HepG2 (cell line): ENCODE measurements at regions not wholly inside any gene's neighbourhood (a gene's known extent, or its start where the extent isn't known, plus 50 kb on each side); places are given as distances from the start of the nearest gene placed in this dataset.

Experiments
- ATAC-seq: fragments of 200-7000 bp; cut with Tn5 transposase; 3 replicates; pipeline ENCODE4 v1.9.1; 2020; ENCODE audit warnings: mild to moderate bottlenecking, moderate library complexity
- BruUV-seq: library from RNA; stranded (reverse); fragments of 400-500 nt; replicated peaks from 2 replicates; lab custom pipeline; 2021; lab: Mats Ljungman, UMichigan
- CTCF ChIA-PET: fragments of 300-600 bp; formaldehyde crosslinking; extraction: SDS; loops from one replicate; lab custom pipeline; 2021; ENCODE audit warnings: low total read pairs, inconsistent platforms, low intra/inter-chr PET ratio; lab: Yijun Ruan, JAX
- POLR2A ChIA-PET: fragments of 350-600 bp; sonication (Branson Sonifier 250); formaldehyde crosslinking; loops from one replicate; lab custom pipeline; 2020; ENCODE audit warnings: antibody characterized with exemption, inconsistent platforms; lab: Yijun Ruan, JAX
- DNase-seq: peaks from one replicate; pipeline ENCODE4 v3.0.0-alpha.2; 2015; ENCODE audit warnings: low spot score
- FAIRE-seq: peaks from 3 replicates; lab custom pipeline; 2011; peaks lifted over from hg19 to GRCh38; lab: Jason Lieb, UNC
- H2AFZ ChIP-seq: one replicate; pipeline ENCODE4 v1.6.1; 2011; ENCODE audit warnings: low read length, inconsistent platforms
- H3K27ac ChIP-seq: fragments of 300-600 bp; 3 replicates; pipeline ENCODE4 v1.8.0; 2011; ENCODE audit warnings: mixed run types, mild to moderate bottlenecking, mixed read lengths, low read length, inconsistent platforms; ENCODE audit not compliant: insufficient read depth; ENCODE audit errors: extremely low read length
- H3K27me3 ChIP-seq, 2 experiments: fragments of 200-600 bp in 1 of 2; 2 replicates in 1 of 2; 3 replicates in 1 of 2; pipeline versions ENCODE4 v1.6.0 to v1.8.0; 2011; ENCODE audit warnings: low read length in 2 of 2, mild to moderate bottlenecking in 2 of 2, moderate library complexity in 2 of 2, inconsistent platforms in 1 of 2; ENCODE audit not compliant: insufficient read depth in 2 of 2, control insufficient read depth in 1 of 2
- H3K36me3 ChIP-seq, 2 experiments: fragments of 200-600 bp in 1 of 2; replicated peaks in 1 of 2; 2 replicates in 1 of 2; 3 replicates in 1 of 2; pipeline versions ENCODE4 v1.5.1 to v1.8.0; 2011; ENCODE audit warnings: low read length in 2 of 2, inconsistent platforms in 1 of 2; ENCODE audit not compliant: insufficient read depth in 2 of 2, control insufficient read depth in 1 of 2
- H3K4me1 ChIP-seq: 2 replicates; pipeline ENCODE4 v1.5.1; 2012; ENCODE audit warnings: low read length, inconsistent platforms; ENCODE audit not compliant: insufficient read depth
- H3K4me2 ChIP-seq: 2 replicates; pipeline ENCODE4 v1.6.0; 2011; ENCODE audit warnings: low read depth, low read length, inconsistent platforms
- H3K4me3 ChIP-seq, 3 experiments: fragments of 200-600 bp in 1 of 3; sonication (generic), shearing (Covaris generic) in 1 of 3; replicated peaks in 1 of 3; 2 replicates each; pipeline ENCODE4 v1.5.1; 2011 to 2016; ENCODE audit warnings: low read length in 3 of 3, inconsistent platforms in 2 of 3, low read depth in 2 of 3, mild to moderate bottlenecking in 2 of 3, control low read depth in 1 of 3, mixed read lengths in 1 of 3; ENCODE audit not compliant: insufficient read depth in 1 of 3
- H3K79me2 ChIP-seq: one replicate; pipeline ENCODE4 v1.6.1; 2011; ENCODE audit warnings: low read length, inconsistent platforms; ENCODE audit not compliant: insufficient read depth
- H3K9ac ChIP-seq: 2 replicates; pipeline ENCODE4 v1.6.0; 2011; ENCODE audit warnings: mild to moderate bottlenecking, low read depth, low read length, inconsistent platforms; ENCODE audit not compliant: insufficient read depth
- H3K9me3 ChIP-seq: 2 replicates; pipeline ENCODE4 v1.5.1; 2012; ENCODE audit warnings: mild to moderate bottlenecking, low read length
- H4K20me1 ChIP-seq: 2 replicates; pipeline ENCODE4 v1.6.0; 2011; ENCODE audit warnings: inconsistent platforms, mild to moderate bottlenecking, low read length, moderate library complexity; ENCODE audit not compliant: insufficient read depth
- ATM ChIP-seq: fragments of 450-650 bp; IDR thresholded peaks from 2 replicates; pipeline ENCODE4 v1.7.1; 2017; ENCODE audit warnings: mild to moderate bottlenecking, borderline replicate concordance
- BORCS8-MEF2B ChIP-seq: sonication (generic); formaldehyde crosslinking; IDR thresholded peaks from 2 replicates; pipeline ENCODE4 v1.8.0; 2022; ENCODE audit warnings: mild to moderate bottlenecking, missing genetic modification reagents
- DBP ChIP-seq: sonication (generic); formaldehyde crosslinking; IDR thresholded peaks from 2 replicates; pipeline ENCODE4 v1.4.0; 2020; ENCODE audit warnings: missing genetic modification reagents; ENCODE audit errors: not compliant biosample characterization
- GATA4 ChIP-seq: sonication (generic); IDR thresholded peaks from 2 replicates; pipeline ENCODE4 v1.6.1; 2016; ENCODE audit warnings: antibody characterized with exemption, low read depth, borderline replicate concordance
- GLMP ChIP-seq: sonication (generic); formaldehyde crosslinking; IDR thresholded peaks from 2 replicates; pipeline ENCODE4 v1.9.0; 2021; ENCODE audit warnings: missing genetic modification reagents, mild to moderate bottlenecking, borderline replicate concordance
- NR2F1 ChIP-seq, 2 experiments: fragments of 450-650 bp in 1 of 2; formaldehyde crosslinking in 1 of 2; IDR thresholded peaks; 2 replicates each; pipeline versions ENCODE4 v1.5.0 to v1.6.1; 2016 to 2020; ENCODE audit warnings: mild to moderate bottlenecking in 1 of 2, missing compliant biosample characterization in 1 of 2, missing genetic modification reagents in 1 of 2, moderate library complexity in 1 of 2
- PHF21A ChIP-seq: sonication (generic); formaldehyde crosslinking; IDR thresholded peaks from 2 replicates; pipeline ENCODE4 v1.5.0; 2020; ENCODE audit warnings: mild to moderate bottlenecking, missing genetic modification reagents
- PREB ChIP-seq: sonication (generic); formaldehyde crosslinking; IDR thresholded peaks from 2 replicates; pipeline ENCODE4 v1.4.0; 2020; ENCODE audit warnings: missing genetic modification reagents
- REXO4 ChIP-seq: sonication (generic); formaldehyde crosslinking; IDR thresholded peaks from 2 replicates; pipeline ENCODE4 v1.8.0; 2022; ENCODE audit warnings: missing genetic modification reagents, mild to moderate bottlenecking, borderline replicate concordance
- ZNF281 ChIP-seq: sonication (generic); formaldehyde crosslinking; IDR thresholded peaks from 2 replicates; pipeline ENCODE4 v1.4.0; 2020; ENCODE audit warnings: missing genetic modification reagents, borderline replicate concordance
- ZNF598 ChIP-seq: sonication (generic); formaldehyde crosslinking; IDR thresholded peaks from 2 replicates; pipeline ENCODE4 v1.5.1; 2020; ENCODE audit warnings: mild to moderate bottlenecking, missing genetic modification reagents, borderline replicate concordance
- WGBS: methylation state at CpG from one replicate; pipeline ENCODE4 v1.1.6; 2017; ENCODE audit warnings: low lambda C conversion rate; 5-methylcytosine and 5-hydroxymethylcytosine counted together
- in situ Hi-C: cut with HindIII; loops from 2 replicates; pipeline ENCODE4 v1.10.0; 2017; ENCODE audit warnings: low pct_unique_long_range_greater_than_20kb; ENCODE audit not compliant: extremely low pct_ligation_motif_present
- intact Hi-C: fragments of 100-400 bp; cut with micrococcal nuclease; formaldehyde crosslinking; loops from one replicate; pipeline ENCODE4 v1.10.0; 2022; ENCODE audit not compliant: unreplicated experiment

- CTCF ChIA-PET = no interaction called here
- Histone ChIP-seq H2AFZ (no peak overlapping the region), H4K20me1 (no peaks in the 10 kb centered on the region), H3K4me2 (no peak overlapping the region), H3K36me3 (no peaks in the 10 kb centered on the region), H3K27ac (no peak overlapping the region), H3K79me2 (no peaks in the 10 kb centered on the region), H3K9ac (no peak overlapping the region), H3K4me3 (no peak overlapping the region), H3K9me3 (no peaks in the 10 kb centered on the region), H3K27me3 (peaks cover 0 to 6% of the 10 kb centered on the region in 2 experiments; a peak in 2 of 5 replicates), H3K4me1 (no peaks in the 10 kb centered on the region)
- no TSS peak for BruUV-seq
- intact Hi-C loops (no loop called here), in situ Hi-C loops (no loop called here)
- TF ChIP-seq PREB (CRISPR knock-in tag) (no peak), ZNF281 (CRISPR knock-in tag) (no peak), BORCS8-MEF2B (no peak), PHF21A (CRISPR knock-in tag) (no peak), DBP (CRISPR knock-in tag) (no peak), ZNF598 (CRISPR knock-in tag) (no peak), GATA4 (no peak), ATM (no peak), NR2F1 (CRISPR knock-in tag; IDR thresholded peaks at IDR 0.05) (no peak), GLMP (CRISPR knock-in tag) (no peak), REXO4 (CRISPR knock-in tag) (no peak)
- FAIRE-seq = no peak
- DNase-seq = no peak
- no peak for ATAC-seq
- POLR2A ChIA-PET = no interaction called here
- WGBS = 6% methylated on average over 4 of the region's 4 CpGs
Measured at GRCh38 chr16:22648141-22648540, 137.4 kb downstream of the NPIPB5 start.
